Esophagus muscularis mucosa (tissue), 4 donors: ENCODE measurements at regions not wholly inside any gene's neighbourhood (a gene's known extent, or its start where the extent isn't known, plus 50 kb on each side); places are given as distances from the start of the nearest gene placed in this dataset.
"Not testable (repeated sequence)": the region's sequence is repeated elsewhere in the genome, so short reads cannot be mapped to it uniquely, and the experiment has no call there.

ENCODE experiments used
- DNase-seq: peaks from one replicate; pipeline ENCODE4 v3.0.0-alpha.2; 2017; ENCODE audit errors: extremely low spot score
- H3K27ac ChIP-seq, 4 donors: fragments of 200-600 bp; sonication (generic); replicated peaks in 1 of 4; 1 replicate in 3 of 4; 2 replicates in 1 of 4; pipeline ENCODE4 v1.5.1; 2016 to 2019; ENCODE audit warnings: mild to moderate bottlenecking in 1 of 4
- H3K27me3 ChIP-seq, 4 donors: fragments of 200-600 bp; sonication (generic); one replicate each; pipeline versions ENCODE4 v1.5.1 to v1.6.0; 2016 to 2019
- H3K36me3 ChIP-seq, 4 donors: fragments of 200-600 bp; sonication (generic); one replicate each; pipeline ENCODE4 v1.5.1; 2016 to 2019
- H3K4me1 ChIP-seq, 4 donors: fragments of 200-600 bp; sonication (generic); one replicate each; pipeline ENCODE4 v1.5.1; 2016 to 2019
- H3K4me3 ChIP-seq, 4 donors: fragments of 200-600 bp; sonication (generic); 1 replicate in 2 of 4; 2 replicates in 2 of 4; pipeline ENCODE4 v1.5.1; 2016 to 2019; ENCODE audit warnings: mild to moderate bottlenecking in 4 of 4, moderate library complexity in 1 of 4
- H3K9me3 ChIP-seq, 4 donors: fragments of 200-600 bp; sonication (generic); 1 replicate in 3 of 4; 2 replicates in 1 of 4; pipeline ENCODE4 v1.5.1; 2016 to 2019
- CTCF ChIP-seq, 3 experiments: fragments of 200-600 bp in 2 of 3; fragments of 450-650 bp in 1 of 3; sonication (generic) in 2 of 3; IDR thresholded peaks; one replicate each; pipeline ENCODE4 v1.5.1; 2017 to 2019; ENCODE audit warnings: antibody characterized with exemption in 3 of 3, mild to moderate bottlenecking in 2 of 3, moderate library complexity in 1 of 3
- EP300 ChIP-seq: sonication (generic); formaldehyde crosslinking; IDR thresholded peaks from one replicate; pipeline ENCODE4 v1.6.1; 2017; ENCODE audit warnings: antibody characterized with exemption
- POLR2A ChIP-seq: fragments of 450-650 bp; IDR thresholded peaks from one replicate; pipeline ENCODE4 v1.6.1; 2017; ENCODE audit warnings: antibody characterized with exemption, moderate library complexity, mild to moderate bottlenecking, low read depth
- POLR2AphosphoS5 ChIP-seq, 2 donors: sonication (generic); formaldehyde crosslinking; IDR thresholded peaks; one replicate each; pipeline ENCODE4 v1.6.1; 2017; ENCODE audit warnings: antibody characterized with exemption in 2 of 2
- WGBS: methylation state at CpG from one replicate; pipeline ENCODE4 v1.1.5; 2018; 5-methylcytosine and 5-hydroxymethylcytosine counted together
- intact Hi-C: fragments of 100-400 bp; cut with DNase I; formaldehyde crosslinking; loops from one replicate; pipeline ENCODE4 v1.15.1; 2023

DNA sequence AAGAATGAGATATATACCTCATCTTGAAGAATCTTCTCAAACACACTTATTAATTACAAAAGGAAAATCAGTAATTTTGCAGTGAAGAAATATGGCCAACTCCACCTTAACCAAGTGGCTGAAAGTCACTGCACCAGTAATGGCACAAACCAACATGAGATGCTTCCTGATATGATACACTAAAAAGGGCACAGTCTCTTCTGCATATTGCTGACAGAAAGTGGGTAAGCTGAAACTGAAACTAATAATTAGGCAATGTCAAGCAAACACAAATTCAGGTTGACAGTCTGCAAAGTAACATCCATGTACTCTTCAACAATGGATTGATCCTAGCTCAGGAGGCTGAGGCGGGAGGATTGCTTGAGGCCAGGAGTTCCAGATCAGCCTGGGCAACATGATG, 56.1 kb downstream of the ZNF22 start:
- H3K27ac ChIP-seq, H3K36me3 ChIP-seq, DNase-seq, intact Hi-C loops, H3K4me1 ChIP-seq, H3K4me3 ChIP-seq, H3K9me3 ChIP-seq, H3K27me3 ChIP-seq: not testable (repeated sequence)
- 50% methylated on average over 1 of the region's 1 CpG for WGBS

DNA sequence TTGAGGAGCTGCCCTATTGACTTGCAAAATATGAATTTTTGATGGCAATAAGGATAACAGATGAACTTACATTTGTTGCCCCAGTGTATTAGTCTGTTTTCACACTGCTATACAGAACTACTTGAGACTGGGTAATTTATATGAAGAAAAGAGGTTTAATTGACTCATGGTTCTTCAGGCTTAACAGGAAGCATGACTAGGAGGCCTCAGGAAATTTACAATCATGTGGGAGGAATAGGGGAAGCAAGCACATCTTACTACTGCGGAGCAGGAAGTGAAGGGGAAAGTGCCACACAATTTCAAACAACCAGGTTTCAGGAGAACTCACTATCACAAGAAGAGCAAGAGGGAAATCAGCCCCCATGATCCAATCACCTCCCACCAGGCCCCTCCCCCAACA, 57.9 kb downstream of the ZNF22 start:
- H3K27me3 ChIP-seq: no peaks in the 10 kb centered on the region
- TF ChIP-seq CTCF (IDR thresholded peaks at IDR 0.05) (no peak), POLR2AphosphoS5 (IDR thresholded peaks at IDR 0.05) (no peak), EP300 (no peak), POLR2A (no peak)
- H3K36me3 ChIP-seq: no peaks in the 10 kb centered on the region
- DNase-seq: no peak
- 62% methylated on average over 1 of the region's 1 CpG for WGBS
- no peaks in the 10 kb centered on the region for H3K9me3 ChIP-seq
- intact Hi-C loops: no loop called here
- no peaks in the 10 kb centered on the region for H3K4me1 ChIP-seq
- no peak overlapping the region for H3K27ac ChIP-seq
- H3K4me3 ChIP-seq: no peak overlapping the region

GRCh38 chr10:45058992-45059561, 58.4 kb downstream of the ZNF22 start:
- TF ChIP-seq CTCF (IDR thresholded peaks at IDR 0.05) (no peak), EP300 (no peak), POLR2A (no peak), POLR2AphosphoS5 (IDR thresholded peaks at IDR 0.05) (no peak)
- no peak overlapping the region for H3K27ac ChIP-seq
- intact Hi-C loops: no loop called here
- no peak overlapping the region for H3K4me3 ChIP-seq
- H3K9me3 ChIP-seq: no peaks in the 10 kb centered on the region
- H3K4me1 ChIP-seq: no peaks in the 10 kb centered on the region
- 93% methylated on average over 3 of the region's 4 CpGs for WGBS
- no peak for DNase-seq
- H3K27me3 ChIP-seq: no peaks in the 10 kb centered on the region
- no peaks in the 10 kb centered on the region for H3K36me3 ChIP-seq

DNA sequence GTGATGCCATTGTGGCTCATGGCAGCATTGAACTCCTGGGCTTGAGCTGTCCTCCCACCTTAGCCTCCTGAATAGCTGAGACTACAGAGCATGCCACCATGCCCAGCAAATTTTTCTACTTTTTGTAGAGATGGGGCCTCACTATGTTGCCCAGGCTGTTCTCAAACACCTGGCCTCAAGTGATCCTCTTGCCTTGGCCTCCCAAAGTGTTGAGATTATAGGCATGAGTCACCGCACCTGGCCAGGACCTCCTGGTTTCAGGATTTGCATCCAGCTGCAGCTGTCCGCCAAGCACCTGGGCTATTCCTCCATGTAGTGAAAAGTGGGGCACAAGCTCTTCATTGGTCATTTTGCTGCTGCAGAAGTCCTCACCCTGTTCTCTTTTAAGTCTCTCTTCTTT, 58.9 kb downstream of the ZNF22 start:
- intact Hi-C loops: no loop called here
- H3K27me3 ChIP-seq: no peaks in the 10 kb centered on the region
- no peak overlapping the region for H3K27ac ChIP-seq
- H3K4me3 ChIP-seq: no peak overlapping the region
- H3K9me3 ChIP-seq: no peaks in the 10 kb centered on the region
- no peak for TF ChIP-seq POLR2AphosphoS5 (IDR thresholded peaks at IDR 0.05)
- no peak for TF ChIP-seq CTCF (IDR thresholded peaks at IDR 0.05)
- TF ChIP-seq EP300: no peak
- TF ChIP-seq POLR2A: no peak
- no peak for DNase-seq
- 90% methylated on average over 2 of the region's 2 CpGs for whole genome bisulfite sequencing
- no peaks in the 10 kb centered on the region for H3K36me3 ChIP-seq
- H3K4me1 ChIP-seq: no peaks in the 10 kb centered on the region

GRCh38 chr10:45061982-45062381, 61.3 kb downstream of the ZNF22 start:
- no peak overlapping the region for H3K27ac ChIP-seq
- 85% methylated on average over 6 of the region's 8 CpGs for WGBS

More at GRCh38 chr10:45061982-45062381, 61.3 kb downstream of the ZNF22 start:
- Histone ChIP-seq H3K4me1 (no peaks in the 10 kb centered on the region), H3K9me3 (no peaks in the 10 kb centered on the region), H3K27me3 (no peaks in the 10 kb centered on the region), H3K36me3 (no peaks in the 10 kb centered on the region), H3K4me3 (no peak overlapping the region)
- DNase-seq: no peak
- TF ChIP-seq EP300 (no peak), POLR2A (no peak), CTCF (IDR thresholded peaks at IDR 0.05) (no peak), POLR2AphosphoS5 (IDR thresholded peaks at IDR 0.05) (no peak)
- intact Hi-C loops: no loop called here
